Hematopoietic multipotent progenitor cell (in vitro differentiated cells): ENCODE measurements at regions not wholly inside any gene's neighbourhood (a gene's known extent, or its start where the extent isn't known, plus 50 kb on each side); places are given as distances from the start of the nearest gene placed in this dataset.
"Not testable (repeated sequence)": the region's sequence is repeated elsewhere in the genome, so short reads cannot be mapped to it uniquely, and the experiment has no call there.

Experiments used
- DNase-seq, 3 donors: peaks; one replicate each; pipeline ENCODE4 v3.0.0-alpha.2; 2011 to 2015; ENCODE audit warnings: low read depth in 2 of 3, low spot score in 2 of 3

- DNase-seq = no peak
Observed at GRCh38 chr10:15430969-15431771, 60.1 kb upstream of the FAM171A1 start.

GRCh38 chr10:15428681-15429080, 57.6 kb upstream of the FAM171A1 start:
- DNase-seq = no peak

GRCh38 chr10:15427843-15428414, 56.8 kb upstream of the FAM171A1 start:
- peak in 1 of 3 donors; percentile 26 for DNase-seq

GRCh38 chr10:15426558-15426957, 55.5 kb upstream of the FAM171A1 start:
- DNase-seq = no peak

GRCh38 chr10:15426115-15426514, 55.0 kb upstream of the FAM171A1 start:
- DNase-seq = no peak

- DNase-seq = not testable (repeated sequence)
Observed at GRCh38 chr10:15421875-15422274, 50.8 kb upstream of the FAM171A1 start.
